B cell (primary cell): ENCODE measurements at regions not wholly inside any gene's neighbourhood (a gene's known extent, or its start where the extent isn't known, plus 50 kb on each side); places are given as distances from the start of the nearest gene placed in this dataset.

Source experiments
- ATAC-seq: fragments of 200-7000 bp; cut with Tn5 transposase; one replicate; pipeline ENCODE4 v1.10.0; 2021; ENCODE audit warnings: low read depth, mild to moderate bottlenecking, moderate number of reproducible peaks, moderate library complexity
- CTCF ChIA-PET: fragments of 350-600 bp; sonication (Branson Sonifier 250); formaldehyde crosslinking; loops from one replicate; lab custom pipeline; 2021; ENCODE audit warnings: antibody characterized with exemption, inconsistent platforms; lab: Charles Lee
- POLR2A ChIA-PET: fragments of 350-600 bp; sonication (Branson Sonifier 250); formaldehyde crosslinking; loops from one replicate; lab custom pipeline; 2021; ENCODE audit warnings: antibody characterized with exemption; lab: Charles Lee
- DNase-seq: peaks from one replicate; pipeline ENCODE4 v3.0.0; 2013
- H2AFZ ChIP-seq: 2 replicates; pipeline ENCODE4 v1.6.1; 2012; ENCODE audit warnings: mild to moderate bottlenecking, low read depth, low read length; ENCODE audit not compliant: insufficient read depth, poor library complexity, severe bottlenecking
- H3K27ac ChIP-seq, 2 donors: 1 replicate in 1 of 2; 2 replicates in 1 of 2; pipeline ENCODE4 v1.5.1; 2012 to 2013; ENCODE audit warnings: low read length in 2 of 2, mild to moderate bottlenecking in 2 of 2, moderate library complexity in 1 of 2
- H3K27me3 ChIP-seq, 4 experiments: fragments of 200-600 bp in 1 of 4; sonication (generic) in 1 of 4; replicated peaks in 1 of 4; 1 replicate in 2 of 4; 2 replicates in 2 of 4; pipeline versions ENCODE4 v1.6.1 to v1.7.0; 2013 to 2016; ENCODE audit warnings: low read length in 3 of 4, mild to moderate bottlenecking in 2 of 4, mixed read lengths in 1 of 4, moderate library complexity in 1 of 4; ENCODE audit not compliant: insufficient read depth in 4 of 4, control insufficient read depth in 3 of 4; ENCODE audit errors: control extremely low read depth in 1 of 4
- H3K36me3 ChIP-seq, 2 experiments: replicated peaks in 1 of 2; 1 replicate in 1 of 2; 2 replicates in 1 of 2; pipeline versions ENCODE4 v1.6.1 to v1.7.1; 2013; ENCODE audit warnings: low read length in 1 of 2; ENCODE audit not compliant: insufficient read depth in 2 of 2, control insufficient read depth in 1 of 2; ENCODE audit errors: control extremely low read depth in 1 of 2, extremely low read depth in 1 of 2
- H3K4me1 ChIP-seq, 2 donors: fragments of 200-600 bp in 1 of 2; sonication (generic) in 1 of 2; 1 replicate in 1 of 2; 2 replicates in 1 of 2; pipeline versions ENCODE4 v1.5.1 to v1.6.1; 2013 to 2017; ENCODE audit warnings: low read length in 2 of 2; ENCODE audit not compliant: control insufficient read depth in 2 of 2, insufficient read depth in 2 of 2
- H3K4me2 ChIP-seq: replicated peaks from 2 replicates; pipeline ENCODE3; 2012; ENCODE audit warnings: mild to moderate bottlenecking, low read depth, low read length; ENCODE audit not compliant: poor library complexity, severe bottlenecking
- H3K4me3 ChIP-seq, 5 experiments: fragments of 200-600 bp in 1 of 5; sonication (generic) in 1 of 5; 1 replicate in 3 of 5; 2 replicates in 2 of 5; pipeline versions ENCODE4 v1.5.1 to v1.7.0; 2011 to 2016; ENCODE audit warnings: low read length in 4 of 5, mild to moderate bottlenecking in 4 of 5, low read depth in 2 of 5, control low read depth in 1 of 5, moderate library complexity in 1 of 5; ENCODE audit not compliant: insufficient read depth in 1 of 5; ENCODE audit errors: control extremely low read depth in 1 of 5, extremely low read depth in 1 of 5
- H3K79me2 ChIP-seq: fragments of 200-600 bp; sonication (generic); one replicate; pipeline ENCODE4 v1.6.0; 2016; ENCODE audit warnings: low read length; ENCODE audit not compliant: control insufficient read depth, insufficient read depth
- H3K9ac ChIP-seq: fragments of 200-600 bp; sonication (generic); 2 replicates; pipeline ENCODE4 v1.6.1; 2017; ENCODE audit warnings: mild to moderate bottlenecking, low read length, moderate library complexity
- H3K9me3 ChIP-seq, 3 donors: one replicate each; pipeline versions ENCODE4 v1.6.1 to v1.7.1; 2013; ENCODE audit warnings: low read length in 2 of 3; ENCODE audit not compliant: control insufficient read depth in 2 of 3, insufficient read depth in 1 of 3; ENCODE audit errors: control extremely low read depth in 1 of 3
- H4K20me1 ChIP-seq: 2 replicates; pipeline ENCODE4 v1.6.0; 2012; ENCODE audit warnings: mild to moderate bottlenecking, low read length; ENCODE audit not compliant: insufficient read depth, control insufficient read depth, poor library complexity, severe bottlenecking
- H3K27ac Mint-ChIP-seq: one replicate; pipeline ENCODE4 v1.8.0; 2021; ENCODE audit warnings: mixed read lengths
- H3K27me3 Mint-ChIP-seq: one replicate; pipeline ENCODE4 v1.8.0; 2021; ENCODE audit warnings: mixed read lengths
- H3K4me1 Mint-ChIP-seq: one replicate; pipeline ENCODE4 v1.8.0; 2021; ENCODE audit warnings: mixed read lengths
- H3K4me3 Mint-ChIP-seq: one replicate; pipeline ENCODE4 v1.8.0; 2021; ENCODE audit warnings: mixed read lengths
- H3K9me3 Mint-ChIP-seq: one replicate; pipeline ENCODE4 v1.8.0; 2022; ENCODE audit warnings: mixed read lengths; ENCODE audit not compliant: insufficient read depth
- CTCF ChIP-seq: fragments of 200-600 bp; IDR thresholded peaks from one replicate; pipeline ENCODE4 v1.8.0; 2022; ENCODE audit warnings: antibody characterized with exemption, mild to moderate bottlenecking
- EZH2 ChIP-seq: IDR thresholded peaks from 2 replicates; pipeline ENCODE4 v1.6.1; 2012; ENCODE audit warnings: borderline replicate concordance, low read depth, mild to moderate bottlenecking, moderate library complexity, low read length; ENCODE audit not compliant: insufficient read depth, poor library complexity, severe bottlenecking
- WGBS: methylation state at CpG from one replicate; pipeline ENCODE4 v1.1.5; 2013; ENCODE audit warnings: missing lambda C conversion rate; ENCODE audit not compliant: insufficient coverage; 5-methylcytosine and 5-hydroxymethylcytosine counted together
- intact Hi-C: fragments of 100-400 bp; cut with micrococcal nuclease; formaldehyde crosslinking; loops from one replicate; pipeline ENCODE4 v1.10.0; 2022

- Histone ChIP-seq H2AFZ (no peak overlapping the region), H3K27me3 (no peaks in the 10 kb centered on the region), H3K4me2 (no peak overlapping the region), H3K4me1 (no peaks in the 10 kb centered on the region), H3K36me3 (no peaks in the 10 kb centered on the region), H4K20me1 (no peaks in the 10 kb centered on the region), H3K79me2 (no peaks in the 10 kb centered on the region), H3K4me3 (no peak overlapping the region), H3K27ac (no peak overlapping the region), H3K9ac (no peak overlapping the region), H3K9me3 (no peaks in the 10 kb centered on the region)
- ChIA-PET CTCF (no interaction called here), POLR2A (no interaction called here)
- Mint-ChIP-seq H3K4me1 (no peaks in the 10 kb centered on the region), H3K27ac (no peak overlapping the region), H3K27me3 (no peaks in the 10 kb centered on the region), H3K4me3 (no peak overlapping the region), H3K9me3 (no peaks in the 10 kb centered on the region)
- ATAC-seq = no peak
- TF ChIP-seq EZH2 (no peak), CTCF (no peak)
- intact Hi-C loops = no loop called here
- no CpG with 5 or more reads among the region's 4 CpGs for WGBS
- DNase-seq = no peak
These were observed 395.1 kb downstream of the FBXO15 start for GRCh38 chr18:73752546-73752945.

GRCh38 chr18:73750052-73750451 is 397.6 kb downstream of the FBXO15 start:
- TF ChIP-seq CTCF (no peak), EZH2 (no peak)
- Histone ChIP-seq H3K4me2 (no peak overlapping the region), H3K9me3 (no peaks in the 10 kb centered on the region), H3K79me2 (no peaks in the 10 kb centered on the region), H3K36me3 (no peaks in the 10 kb centered on the region), H3K4me1 (no peaks in the 10 kb centered on the region), H2AFZ (no peak overlapping the region), H3K27ac (no peak overlapping the region), H3K9ac (no peak overlapping the region), H4K20me1 (no peaks in the 10 kb centered on the region), H3K4me3 (no peak overlapping the region), H3K27me3 (no peaks in the 10 kb centered on the region)
- H3K27ac Mint-ChIP-seq = no peak overlapping the region
- intact Hi-C loops = no loop called here
- ATAC-seq (no peak), DNase-seq (no peak)
- 100% methylated on average over 1 of the region's 5 CpGs for WGBS
- no peaks in the 10 kb centered on the region for H3K9me3 Mint-ChIP-seq
- H3K4me1 Mint-ChIP-seq = no peaks in the 10 kb centered on the region
- ChIA-PET POLR2A (no interaction called here), CTCF (no interaction called here)
- no peak overlapping the region for H3K4me3 Mint-ChIP-seq
- no peaks in the 10 kb centered on the region for H3K27me3 Mint-ChIP-seq
